Esophagus (tissue), 2 donors: ENCODE measurements at regions not wholly inside any gene's neighbourhood (a gene's known extent, or its start where the extent isn't known, plus 50 kb on each side); places are given as distances from the start of the nearest gene placed in this dataset.

Experiments used
- H3K27ac ChIP-seq, 2 donors: one replicate each; pipeline ENCODE4 v1.5.1; 2013; ENCODE audit warnings: low read depth in 2 of 2, mild to moderate bottlenecking in 2 of 2, inconsistent platforms in 1 of 2, low read length in 1 of 2, moderate library complexity in 1 of 2
- H3K27me3 ChIP-seq, 2 donors: one replicate each; pipeline ENCODE4 v1.6.1; 2013; ENCODE audit warnings: low read length in 2 of 2, control low read depth in 1 of 2, mild to moderate bottlenecking in 1 of 2; ENCODE audit not compliant: insufficient read depth in 2 of 2, control insufficient read depth in 1 of 2
- H3K36me3 ChIP-seq, 2 donors: one replicate each; pipeline ENCODE4 v1.6.1; 2013; ENCODE audit warnings: low read length in 1 of 2; ENCODE audit not compliant: control insufficient read depth in 2 of 2, insufficient read depth in 2 of 2
- H3K4me1 ChIP-seq, 2 donors: one replicate each; pipeline ENCODE4 v1.6.1; 2013; ENCODE audit warnings: low read length in 1 of 2; ENCODE audit not compliant: control insufficient read depth in 2 of 2, insufficient read depth in 2 of 2
- H3K4me3 ChIP-seq, 2 donors: one replicate each; pipeline ENCODE4 v1.5.1; 2013; ENCODE audit warnings: low read length in 2 of 2, mild to moderate bottlenecking in 2 of 2, low read depth in 1 of 2, moderate library complexity in 1 of 2
- H3K9me3 ChIP-seq, 2 donors: one replicate each; pipeline ENCODE4 v1.6.1; 2013; ENCODE audit warnings: mild to moderate bottlenecking in 2 of 2, low read depth in 1 of 2, low read length in 1 of 2, moderate library complexity in 1 of 2; ENCODE audit not compliant: control insufficient read depth in 2 of 2, insufficient read depth in 1 of 2
- WGBS, 2 donors: extraction: QIAGEN DNeasy Blood & Tissue Kit; methylation state at CpG; one replicate each; pipeline ENCODE4 v1.1.7; 2013; 5-methylcytosine and 5-hydroxymethylcytosine counted together
- donor health status: healthy with polysubstance abuse.
- donor health status: Bipolar disorder and iron deficiency.

GRCh38 chr10:33042565-33042964, 84.5 kb upstream of the ITGB1 start:
- Histone ChIP-seq H3K27me3 (no peaks in the 10 kb centered on the region), H3K4me1 (no peaks in the 10 kb centered on the region), H3K36me3 (no peaks in the 10 kb centered on the region), H3K4me3 (no peak overlapping the region), H3K9me3 (no peaks in the 10 kb centered on the region), H3K27ac (no peak overlapping the region)
- WGBS, 2 donors = 94 to 98% methylated on average over 2 of the region's 2 CpGs

- Histone ChIP-seq H3K9me3 (no peaks in the 10 kb centered on the region), H3K4me3 (no peak overlapping the region), H3K4me1 (no peaks in the 10 kb centered on the region), H3K36me3 (no peaks in the 10 kb centered on the region), H3K27ac (no peak overlapping the region), H3K27me3 (no peaks in the 10 kb centered on the region)
- 36 to 51% methylated on average over 3 of the region's 3 CpGs for WGBS, 2 donors
These were observed 83.9 kb upstream of the ITGB1 start for GRCh38 chr10:33041783-33042437.

- no peak overlapping the region for H3K4me3 ChIP-seq
- 73 to 91% methylated on average over 1 of the region's 1 CpG for WGBS, 2 donors
- H3K4me1 ChIP-seq = no peaks in the 10 kb centered on the region
- H3K36me3 ChIP-seq = no peaks in the 10 kb centered on the region
- no peaks in the 10 kb centered on the region for H3K27me3 ChIP-seq
- H3K9me3 ChIP-seq = no peaks in the 10 kb centered on the region
- no peak overlapping the region for H3K27ac ChIP-seq
These were observed 82.4 kb upstream of the ITGB1 start for GRCh38 chr10:33040436-33040835.

GRCh38 chr10:33039181-33039580, 81.2 kb upstream of the ITGB1 start:
- 91 to 93% methylated on average over 1 of the region's 1 CpG for WGBS, 2 donors
- Histone ChIP-seq H3K27me3 (no peaks in the 10 kb centered on the region), H3K36me3 (no peaks in the 10 kb centered on the region), H3K9me3 (no peaks in the 10 kb centered on the region), H3K4me1 (no peaks in the 10 kb centered on the region), H3K4me3 (no peak overlapping the region), H3K27ac (no peak overlapping the region)

- Histone ChIP-seq H3K27me3 (no peaks in the 10 kb centered on the region), H3K4me3 (no peak overlapping the region), H3K4me1 (no peaks in the 10 kb centered on the region), H3K36me3 (no peaks in the 10 kb centered on the region), H3K27ac (no peak overlapping the region), H3K9me3 (no peaks in the 10 kb centered on the region)
- WGBS, 2 donors = 88 to 89% methylated on average over 7 of the region's 7 CpGs
These were observed 80.6 kb upstream of the ITGB1 start for GRCh38 chr10:33038672-33039071.

GRCh38 chr10:33037726-33038125, 79.7 kb upstream of the ITGB1 start:
- H3K4me1 ChIP-seq = no peaks in the 10 kb centered on the region
- H3K27me3 ChIP-seq = no peaks in the 10 kb centered on the region
- no peak overlapping the region for H3K27ac ChIP-seq
- no peak overlapping the region for H3K4me3 ChIP-seq
- WGBS, 2 donors = 85 to 88% methylated on average over 8 of the region's 8 CpGs
- no peaks in the 10 kb centered on the region for H3K36me3 ChIP-seq
- no peaks in the 10 kb centered on the region for H3K9me3 ChIP-seq

DNA sequence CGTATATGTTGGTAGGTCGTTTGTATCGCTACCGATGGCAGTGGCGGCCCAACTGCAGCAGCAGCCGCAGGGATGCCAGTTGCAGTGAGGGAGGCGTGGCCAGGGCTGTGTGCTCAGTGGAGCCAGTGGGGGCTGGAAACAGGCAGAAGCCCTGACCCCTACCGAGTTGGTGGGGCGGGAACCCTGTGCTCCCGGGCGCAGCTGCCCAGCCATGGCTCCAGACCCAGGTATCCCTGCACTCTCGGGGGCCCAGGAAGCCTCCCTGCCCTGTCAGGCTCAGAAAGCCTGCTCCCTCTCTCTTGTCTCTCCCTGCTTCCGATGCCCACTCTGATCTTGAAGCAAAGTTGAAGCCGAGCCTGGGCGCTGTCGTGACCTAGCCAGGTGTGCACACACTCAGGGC, 78.6 kb upstream of the ITGB1 start:
- Histone ChIP-seq H3K27ac (no peak overlapping the region), H3K36me3 (no peaks in the 10 kb centered on the region), H3K27me3 (no peaks in the 10 kb centered on the region), H3K4me1 (no peaks in the 10 kb centered on the region), H3K9me3 (no peaks in the 10 kb centered on the region), H3K4me3 (no peak overlapping the region)
- WGBS, 2 donors = 95% methylated on average over 16 of the region's 16 CpGs

DNA sequence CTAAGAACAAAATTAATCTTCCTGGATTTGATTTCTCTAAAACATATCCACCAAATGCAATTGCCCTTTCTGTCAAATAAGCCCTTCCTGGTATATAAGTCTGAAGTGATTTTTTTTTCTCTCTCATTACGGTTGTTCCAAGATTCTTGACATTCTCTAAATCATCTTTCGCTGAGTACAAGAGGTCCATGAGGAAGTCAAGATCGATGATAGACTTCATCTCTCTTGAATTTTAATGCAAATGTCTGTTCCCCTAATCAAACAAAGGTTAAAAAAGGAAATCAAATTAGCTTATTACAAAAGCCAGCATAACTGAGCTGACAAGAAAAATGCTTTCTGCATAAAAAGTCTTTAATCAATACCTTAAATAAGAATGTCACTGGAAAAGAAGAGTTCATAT, 77.4 kb upstream of the ITGB1 start:
- no peaks in the 10 kb centered on the region for H3K9me3 ChIP-seq
- H3K4me1 ChIP-seq = no peaks in the 10 kb centered on the region
- no peak overlapping the region for H3K27ac ChIP-seq
- no peak overlapping the region for H3K4me3 ChIP-seq
- 68 to 78% methylated on average over 3 of the region's 3 CpGs for WGBS, 2 donors
- H3K36me3 ChIP-seq = no peaks in the 10 kb centered on the region
- H3K27me3 ChIP-seq = no peaks in the 10 kb centered on the region

DNA sequence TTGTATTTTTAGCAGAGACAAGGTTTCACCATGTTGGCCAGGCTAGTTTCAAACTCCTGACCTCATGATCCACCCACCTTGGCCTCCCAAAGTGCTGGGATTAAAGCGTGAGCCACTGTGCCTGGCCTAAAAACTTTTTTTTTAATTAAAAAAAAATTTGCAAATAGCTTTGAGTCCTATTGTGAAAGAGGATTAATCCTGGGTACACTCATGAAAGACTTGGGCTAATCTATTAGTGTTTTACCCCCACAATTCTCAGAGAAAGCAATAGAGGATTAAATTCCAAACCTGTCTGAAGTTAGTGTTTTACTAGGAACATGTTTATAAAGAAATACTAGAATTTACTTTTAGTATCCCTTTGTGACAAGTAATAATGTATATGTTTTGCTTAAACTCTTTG, 76.9 kb upstream of the ITGB1 start:
- Histone ChIP-seq H3K27ac (no peak overlapping the region), H3K27me3 (no peaks in the 10 kb centered on the region), H3K4me1 (no peaks in the 10 kb centered on the region), H3K9me3 (no peaks in the 10 kb centered on the region), H3K36me3 (no peaks in the 10 kb centered on the region), H3K4me3 (no peak overlapping the region)
- WGBS, 2 donors = 58 to 73% methylated on average over 1 of the region's 1 CpG

- H3K27ac ChIP-seq = no peak overlapping the region
- no peak overlapping the region for H3K4me3 ChIP-seq
- WGBS, 2 donors = 18 to 28% methylated on average over 7 of the region's 7 CpGs
- H3K4me1 ChIP-seq = no peaks in the 10 kb centered on the region
- H3K9me3 ChIP-seq = no peaks in the 10 kb centered on the region
- no peaks in the 10 kb centered on the region for H3K27me3 ChIP-seq
- H3K36me3 ChIP-seq = no peaks in the 10 kb centered on the region
These were observed 74.7 kb upstream of the ITGB1 start for GRCh38 chr10:33032654-33033151.
